AG10803 (cell line): ENCODE measurements at regions not wholly inside any gene's neighbourhood (a gene's known extent, or its start where the extent isn't known, plus 50 kb on each side); places are given as distances from the start of the nearest gene placed in this dataset.

Experiments
- DNase-seq: peaks from one replicate; pipeline ENCODE4 v3.0.0; 2010; ENCODE audit warnings: low read depth
- H3K4me3 ChIP-seq: 2 replicates; pipeline ENCODE4 v1.5.1; 2011; ENCODE audit warnings: mild to moderate bottlenecking, low read length, control low read depth
- CTCF ChIP-seq: conservative IDR thresholded peaks from 2 replicates; pipeline ENCODE4 v1.5.1; 2011; ENCODE audit warnings: mild to moderate bottlenecking, low read length, control low read depth, inconsistent platforms

GRCh38 chr6:167470101-167470835, 145.4 kb downstream of the TTLL2 start:
- DNase-seq = no peak
- no peak overlapping the region for H3K4me3 ChIP-seq
- no peak for TF ChIP-seq CTCF

- no peak for DNase-seq
- no peak for TF ChIP-seq CTCF
These were observed 146.1 kb downstream of the TTLL2 start for GRCh38 chr6:167470836-167471547.

GRCh38 chr6:167471548-167471930, 146.7 kb downstream of the TTLL2 start:
- DNase-seq = no peak
- TF ChIP-seq CTCF = no peak
- no peak overlapping the region for H3K4me3 ChIP-seq

More at GRCh38 chr6:167470836-167471547, 146.1 kb downstream of the TTLL2 start:
- no peak overlapping the region for H3K4me3 ChIP-seq

GRCh38 chr6:167472148-167472547, 147.3 kb downstream of the TTLL2 start:
- no peak for TF ChIP-seq CTCF

GRCh38 chr6:167472880-167473279, 148.0 kb downstream of the TTLL2 start:
- H3K4me3 ChIP-seq = no peak overlapping the region
- no peak for DNase-seq
- TF ChIP-seq CTCF = no peak

More at GRCh38 chr6:167472148-167472547, 147.3 kb downstream of the TTLL2 start:
- no peak overlapping the region for H3K4me3 ChIP-seq
- no peak for DNase-seq

- no peak for DNase-seq
- no peak overlapping the region for H3K4me3 ChIP-seq
- no peak for TF ChIP-seq CTCF
These were observed 149.3 kb downstream of the TTLL2 start for GRCh38 chr6:167474171-167474570.

- no peak overlapping the region for H3K4me3 ChIP-seq
- no peak for DNase-seq
- TF ChIP-seq CTCF = no peak
These were observed 149.8 kb downstream of the TTLL2 start for GRCh38 chr6:167474725-167475124.
